WTC11 (cell line): ENCODE measurements at regions not wholly inside any gene's neighbourhood (a gene's known extent, or its start where the extent isn't known, plus 50 kb on each side); places are given as distances from the start of the nearest gene placed in this dataset.

Experiments used
- CTCF ChIP-seq: fragments of 200-600 bp; IDR thresholded peaks from 2 replicates; pipeline ENCODE4 v1.8.0; 2022; ENCODE audit warnings: antibody characterized with exemption
- E2F1 ChIP-seq: sonication (generic); formaldehyde crosslinking; IDR thresholded peaks from 2 replicates; pipeline ENCODE4 v1.8.0; 2022; ENCODE audit warnings: mild to moderate bottlenecking, missing genetic modification reagents
- JUN ChIP-seq: sonication (generic); formaldehyde crosslinking; IDR thresholded peaks from 2 replicates; pipeline ENCODE4 v1.8.0; 2023; ENCODE audit warnings: mild to moderate bottlenecking, missing genetic modification reagents
- MAX ChIP-seq: sonication (generic); formaldehyde crosslinking; IDR thresholded peaks from 2 replicates; pipeline ENCODE4 v1.8.0; 2022; ENCODE audit warnings: mild to moderate bottlenecking, missing genetic modification reagents
- TCF7 ChIP-seq: sonication (generic); formaldehyde crosslinking; IDR thresholded peaks from 2 replicates; pipeline ENCODE4 v1.8.0; 2022; ENCODE audit warnings: mild to moderate bottlenecking, low read depth, missing genetic modification reagents, moderate library complexity
- ZNF532 ChIP-seq: fragments of 250-450 bp; sonication (Bioruptor Pico); IDR thresholded peaks from 2 replicates; pipeline ENCODE4 v1.9.0; 2021; ENCODE audit warnings: mild to moderate bottlenecking, borderline replicate concordance
- TF ChIP-seq, protein P1 (sequence below): sonication (generic); formaldehyde crosslinking; IDR thresholded peaks from 2 replicates; pipeline ENCODE4 v1.8.1; 2023; ENCODE audit warnings: mild to moderate bottlenecking, missing genetic modification reagents, moderate library complexity
- TF ChIP-seq, protein P2 (sequence below): fragments of 250-450 bp; sonication (Bioruptor Pico); IDR thresholded peaks from 2 replicates; pipeline ENCODE4 v2.1.2; 2022; ENCODE audit warnings: mild to moderate bottlenecking, moderate library complexity

- TF ChIP-seq CTCF (no peak), ZNF532 (CRISPR knock-in tag) (no peak), E2F1 (no peak), JUN (CRISPR knock-in tag) (no peak), MAX (CRISPR knock-in tag) (no peak), TCF7 (no peak)
- TF ChIP-seq, protein P1, sequence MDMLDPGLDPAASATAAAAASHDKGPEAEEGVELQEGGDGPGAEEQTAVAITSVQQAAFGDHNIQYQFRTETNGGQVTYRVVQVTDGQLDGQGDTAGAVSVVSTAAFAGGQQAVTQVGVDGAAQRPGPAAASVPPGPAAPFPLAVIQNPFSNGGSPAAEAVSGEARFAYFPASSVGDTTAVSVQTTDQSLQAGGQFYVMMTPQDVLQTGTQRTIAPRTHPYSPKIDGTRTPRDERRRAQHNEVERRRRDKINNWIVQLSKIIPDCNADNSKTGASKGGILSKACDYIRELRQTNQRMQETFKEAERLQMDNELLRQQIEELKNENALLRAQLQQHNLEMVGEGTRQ (CRISPR knock-in tag) = no peak
- TF ChIP-seq, protein P2, sequence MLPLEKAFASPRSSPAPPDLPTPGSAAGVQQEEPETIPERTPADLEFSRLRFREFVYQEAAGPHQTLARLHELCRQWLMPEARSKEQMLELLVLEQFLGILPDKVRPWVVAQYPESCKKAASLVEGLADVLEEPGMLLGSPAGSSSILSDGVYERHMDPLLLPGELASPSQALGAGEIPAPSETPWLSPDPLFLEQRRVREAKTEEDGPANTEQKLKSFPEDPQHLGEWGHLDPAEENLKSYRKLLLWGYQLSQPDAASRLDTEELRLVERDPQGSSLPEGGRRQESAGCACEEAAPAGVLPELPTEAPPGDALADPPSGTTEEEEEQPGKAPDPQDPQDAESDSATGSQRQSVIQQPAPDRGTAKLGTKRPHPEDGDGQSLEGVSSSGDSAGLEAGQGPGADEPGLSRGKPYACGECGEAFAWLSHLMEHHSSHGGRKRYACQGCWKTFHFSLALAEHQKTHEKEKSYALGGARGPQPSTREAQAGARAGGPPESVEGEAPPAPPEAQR (CRISPR knock-in tag) = no peak
Measured at GRCh38 chr1:80418134-80418533, 1382.6 kb upstream of the ADGRL2 start.
